Skeletal muscle satellite cell (primary cell): ENCODE measurements at regions not wholly inside any gene's neighbourhood (a gene's known extent, or its start where the extent isn't known, plus 50 kb on each side); places are given as distances from the start of the nearest gene placed in this dataset.
"Not testable (repeated sequence)": the region's sequence is repeated elsewhere in the genome, so short reads cannot be mapped to it uniquely, and the experiment has no call there.

Source experiments
- H3K27me3 ChIP-seq: 2 replicates; pipeline ENCODE4 v1.7.0; 2013; ENCODE audit warnings: low read length; ENCODE audit not compliant: control insufficient read depth, insufficient read depth
- H3K36me3 ChIP-seq: 2 replicates; pipeline ENCODE4 v1.7.0; 2013; ENCODE audit warnings: mild to moderate bottlenecking, control low read depth, low read length; ENCODE audit not compliant: insufficient read depth
- H3K4me1 ChIP-seq: 2 replicates; pipeline ENCODE4 v1.7.0; 2013; ENCODE audit warnings: low read length; ENCODE audit not compliant: control insufficient read depth, insufficient read depth
- H3K4me2 ChIP-seq: 2 replicates; pipeline ENCODE4 v1.7.0; 2013; ENCODE audit warnings: mild to moderate bottlenecking, low read length
- H3K4me3 ChIP-seq: 2 replicates; pipeline ENCODE4 v1.7.0; 2013; ENCODE audit warnings: low read length
- H3K9ac ChIP-seq: 2 replicates; pipeline ENCODE4 v1.7.0; 2013; ENCODE audit warnings: mild to moderate bottlenecking, low read depth, low read length, moderate library complexity
- H3K9me3 ChIP-seq: replicated peaks from 2 replicates; pipeline ENCODE4 v1.7.0; 2013; ENCODE audit warnings: mild to moderate bottlenecking, control low read depth, low read length

GRCh38 chr9:88824711-88825110, 166.6 kb upstream of the S1PR3 start:
- H3K9me3 ChIP-seq: no peaks in the 10 kb centered on the region
- no peaks in the 10 kb centered on the region for H3K36me3 ChIP-seq
- H3K27me3 ChIP-seq: peaks cover 3% of the 10 kb centered on the region
- no peak overlapping the region for H3K9ac ChIP-seq
- H3K4me2 ChIP-seq: no peak overlapping the region
- no peak overlapping the region for H3K4me3 ChIP-seq
- H3K4me1 ChIP-seq: peaks cover 17% of the 10 kb centered on the region

GRCh38 chr9:88826181-88826580, 165.1 kb upstream of the S1PR3 start:
- H3K4me1 ChIP-seq: peaks cover 17% of the 10 kb centered on the region
- H3K9ac ChIP-seq: no peak overlapping the region
- H3K9me3 ChIP-seq: no peaks in the 10 kb centered on the region

GRCh38 chr9:88826771-88827181, 164.5 kb upstream of the S1PR3 start:
- Histone ChIP-seq H3K27me3 (peaks cover 3% of the 10 kb centered on the region), H3K9ac (no peak overlapping the region), H3K9me3 (no peaks in the 10 kb centered on the region)

More at GRCh38 chr9:88826181-88826580, 165.1 kb upstream of the S1PR3 start:
- H3K36me3 ChIP-seq: no peaks in the 10 kb centered on the region
- peaks cover 3% of the 10 kb centered on the region for H3K27me3 ChIP-seq
- H3K4me3 ChIP-seq: no peak overlapping the region
- H3K4me2 ChIP-seq: no peak overlapping the region

DNA sequence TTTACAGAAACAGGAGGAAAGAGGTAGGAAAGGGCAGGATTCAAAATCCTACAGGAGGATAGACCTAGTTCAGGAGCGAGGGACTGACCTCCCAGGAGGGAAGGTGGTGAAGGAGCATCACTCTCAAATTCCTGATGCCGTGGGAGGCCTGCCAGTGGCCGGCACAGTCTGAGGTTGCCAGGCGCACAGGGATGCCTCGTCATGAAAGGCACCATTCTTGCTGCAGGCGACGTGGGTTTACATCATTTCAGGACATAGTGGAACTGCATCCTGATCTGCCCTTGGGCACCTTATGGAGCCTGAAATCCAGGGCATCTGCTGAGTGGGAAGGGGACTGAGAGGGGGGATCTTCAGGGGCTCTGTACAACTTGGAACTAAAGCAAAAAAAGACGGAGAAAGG, 163.2 kb upstream of the S1PR3 start:
- Histone ChIP-seq H3K9ac (no peak overlapping the region), H3K36me3 (no peaks in the 10 kb centered on the region)

More at GRCh38 chr9:88826771-88827181, 164.5 kb upstream of the S1PR3 start:
- no peak overlapping the region for H3K4me3 ChIP-seq
- no peak overlapping the region for H3K4me2 ChIP-seq
- no peaks in the 10 kb centered on the region for H3K36me3 ChIP-seq
- peaks cover 17% of the 10 kb centered on the region for H3K4me1 ChIP-seq

DNA sequence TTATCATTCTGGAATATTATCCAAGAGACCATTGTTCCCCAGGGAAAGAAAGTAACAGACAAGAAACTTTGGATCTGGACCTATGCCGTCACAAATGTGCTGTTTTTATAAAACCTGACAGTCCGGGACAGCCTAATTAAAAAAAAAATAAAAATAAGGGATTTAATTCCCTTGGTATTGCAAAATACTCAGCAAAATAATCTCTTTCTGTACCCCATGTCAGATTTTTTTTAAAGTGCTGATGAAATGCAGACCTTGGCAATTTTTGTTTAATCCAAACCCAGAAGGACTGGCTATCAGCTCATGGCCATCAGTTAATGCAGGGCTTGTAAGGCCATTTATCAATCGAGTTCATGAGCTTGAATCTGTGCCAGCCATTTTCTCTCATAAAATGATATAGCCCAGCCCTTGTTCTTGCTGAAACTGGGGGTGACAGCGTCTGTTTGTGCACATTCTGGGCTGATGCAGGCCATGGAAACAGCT, 162.7 kb upstream of the S1PR3 start:
- H3K27me3 ChIP-seq: peaks cover 3% of the 10 kb centered on the region

More for the DNA sequence above, 163.2 kb upstream of the S1PR3 start:
- Histone ChIP-seq H3K4me2 (no peak overlapping the region), H3K9me3 (no peaks in the 10 kb centered on the region), H3K4me1 (peaks cover 17% of the 10 kb centered on the region), H3K27me3 (peaks cover 3% of the 10 kb centered on the region), H3K4me3 (no peak overlapping the region)

GRCh38 chr9:88829276-88829675, 162.0 kb upstream of the S1PR3 start:
- Histone ChIP-seq H3K27me3 (peaks cover 3% of the 10 kb centered on the region), H3K4me1 (peaks cover 17% of the 10 kb centered on the region), H3K4me2 (no peak overlapping the region), H3K36me3 (no peaks in the 10 kb centered on the region), H3K9ac (no peak overlapping the region), H3K9me3 (no peaks in the 10 kb centered on the region), H3K4me3 (no peak overlapping the region)

More for the DNA sequence above, 162.7 kb upstream of the S1PR3 start:
- no peak overlapping the region for H3K4me3 ChIP-seq
- H3K9ac ChIP-seq: no peak overlapping the region
- H3K4me1 ChIP-seq: peaks cover 17% of the 10 kb centered on the region
- no peak overlapping the region for H3K4me2 ChIP-seq
- no peaks in the 10 kb centered on the region for H3K36me3 ChIP-seq
- H3K9me3 ChIP-seq: no peaks in the 10 kb centered on the region

GRCh38 chr9:88831713-88832407, 159.4 kb upstream of the S1PR3 start:
- H3K27me3 ChIP-seq: no peaks in the 10 kb centered on the region
- no peaks in the 10 kb centered on the region for H3K36me3 ChIP-seq
- no peaks in the 10 kb centered on the region for H3K9me3 ChIP-seq
- H3K9ac ChIP-seq: no peak overlapping the region
- H3K4me2 ChIP-seq: no peak overlapping the region
- no peak overlapping the region for H3K4me3 ChIP-seq
- peaks cover 24% of the 10 kb centered on the region for H3K4me1 ChIP-seq

GRCh38 chr9:88833946-88834345, 157.3 kb upstream of the S1PR3 start:
- H3K4me1 ChIP-seq: peaks cover 16% of the 10 kb centered on the region

GRCh38 chr9:88835038-88835466, 156.2 kb upstream of the S1PR3 start:
- no peaks in the 10 kb centered on the region for H3K36me3 ChIP-seq
- H3K27me3 ChIP-seq: no peaks in the 10 kb centered on the region
- H3K4me1 ChIP-seq: peaks cover 16% of the 10 kb centered on the region
- H3K9me3 ChIP-seq: no peaks in the 10 kb centered on the region
- H3K4me2 ChIP-seq: no peak overlapping the region
- no peak overlapping the region for H3K9ac ChIP-seq
- no peak overlapping the region for H3K4me3 ChIP-seq

More at GRCh38 chr9:88833946-88834345, 157.3 kb upstream of the S1PR3 start:
- H3K36me3 ChIP-seq: no peaks in the 10 kb centered on the region
- no peak overlapping the region for H3K4me2 ChIP-seq
- no peaks in the 10 kb centered on the region for H3K27me3 ChIP-seq
- H3K9me3 ChIP-seq: no peaks in the 10 kb centered on the region
- H3K9ac ChIP-seq: no peak overlapping the region
- no peak overlapping the region for H3K4me3 ChIP-seq

- no peak overlapping the region for H3K4me3 ChIP-seq
- H3K27me3 ChIP-seq: no peaks in the 10 kb centered on the region
- peaks cover 16% of the 10 kb centered on the region for H3K4me1 ChIP-seq
- H3K36me3 ChIP-seq: no peaks in the 10 kb centered on the region
- no peaks in the 10 kb centered on the region for H3K9me3 ChIP-seq
- no peak overlapping the region for H3K4me2 ChIP-seq
- H3K9ac ChIP-seq: no peak overlapping the region
Measured at GRCh38 chr9:88835772-88836171, 155.5 kb upstream of the S1PR3 start.

DNA sequence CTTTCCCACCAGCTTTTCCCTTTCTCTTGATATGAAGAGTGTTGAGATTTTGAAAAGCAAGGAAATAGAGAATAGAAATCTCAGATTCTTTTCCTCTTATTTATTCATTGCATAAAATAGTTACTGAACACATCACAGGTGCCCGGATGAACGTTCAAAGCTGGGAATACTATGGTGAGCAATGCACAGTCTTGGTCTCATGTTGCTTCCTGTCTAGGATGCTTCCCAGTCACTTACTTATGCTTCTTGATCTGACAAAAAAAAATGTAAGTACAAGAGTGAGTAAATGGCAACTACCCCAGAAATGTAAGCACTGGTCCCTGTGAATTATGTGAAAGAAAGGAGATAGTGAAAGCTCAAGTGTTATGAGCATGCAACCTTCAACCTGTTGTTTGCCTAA, 153.5 kb upstream of the S1PR3 start:
- H3K27me3 ChIP-seq: no peaks in the 10 kb centered on the region
- H3K9me3 ChIP-seq: no peaks in the 10 kb centered on the region
- no peaks in the 10 kb centered on the region for H3K36me3 ChIP-seq
- peaks cover 16% of the 10 kb centered on the region for H3K4me1 ChIP-seq
- no peak overlapping the region for H3K9ac ChIP-seq
- H3K4me2 ChIP-seq: no peak overlapping the region
- no peak overlapping the region for H3K4me3 ChIP-seq

- not testable (repeated sequence) for H3K27me3 ChIP-seq, H3K36me3 ChIP-seq, H3K4me2 ChIP-seq, H3K4me3 ChIP-seq, H3K9ac ChIP-seq
- Histone ChIP-seq H3K9me3 (peaks cover 13% of the 10 kb centered on the region), H3K4me1 (peaks cover 19% of the 10 kb centered on the region)
Measured at GRCh38 chr9:88849878-88850277, 141.4 kb upstream of the S1PR3 start.
